ENCODE measurements at regions not wholly inside any gene's neighbourhood (a gene's known extent, or its start where the extent isn't known, plus 50 kb on each side); places are given as distances from the start of the nearest gene placed in this dataset.
"Not testable (repeated sequence)": the region's sequence is repeated elsewhere in the genome, so short reads cannot be mapped to it uniquely, and the experiment has no call there.

DNA sequence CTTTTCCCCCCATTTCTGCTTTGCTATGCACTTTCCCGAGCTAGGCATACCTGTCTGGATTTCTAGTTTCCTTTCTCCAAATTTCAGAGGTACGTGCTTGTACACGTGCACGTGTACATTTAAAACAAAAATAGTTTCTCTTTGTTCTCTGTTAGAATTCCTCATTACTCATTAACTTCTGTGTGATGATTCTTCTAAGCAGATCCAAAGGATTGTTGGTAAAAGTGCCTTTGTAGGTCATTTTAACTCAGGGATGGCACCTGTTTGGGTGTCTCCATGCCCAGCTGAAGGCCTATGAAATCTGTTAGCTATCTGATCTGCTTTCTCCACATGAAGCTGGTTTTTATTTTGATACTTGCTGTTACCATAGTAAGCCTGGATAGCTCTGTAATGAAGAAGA is 264.3 kb downstream of the LPIN1 start:
- Histone ChIP-seq H3K9me3 (no peaks in the 10 kb centered on the region), H3K36me3 (no peaks in the 10 kb centered on the region), H3K27me3 (no peaks in the 10 kb centered on the region), H3K4me1 (no peaks in the 10 kb centered on the region), H3K4me3 (ENCODE audit: low read depth, low read length) (no peak overlapping the region)
- TF ChIP-seq, protein P1, sequence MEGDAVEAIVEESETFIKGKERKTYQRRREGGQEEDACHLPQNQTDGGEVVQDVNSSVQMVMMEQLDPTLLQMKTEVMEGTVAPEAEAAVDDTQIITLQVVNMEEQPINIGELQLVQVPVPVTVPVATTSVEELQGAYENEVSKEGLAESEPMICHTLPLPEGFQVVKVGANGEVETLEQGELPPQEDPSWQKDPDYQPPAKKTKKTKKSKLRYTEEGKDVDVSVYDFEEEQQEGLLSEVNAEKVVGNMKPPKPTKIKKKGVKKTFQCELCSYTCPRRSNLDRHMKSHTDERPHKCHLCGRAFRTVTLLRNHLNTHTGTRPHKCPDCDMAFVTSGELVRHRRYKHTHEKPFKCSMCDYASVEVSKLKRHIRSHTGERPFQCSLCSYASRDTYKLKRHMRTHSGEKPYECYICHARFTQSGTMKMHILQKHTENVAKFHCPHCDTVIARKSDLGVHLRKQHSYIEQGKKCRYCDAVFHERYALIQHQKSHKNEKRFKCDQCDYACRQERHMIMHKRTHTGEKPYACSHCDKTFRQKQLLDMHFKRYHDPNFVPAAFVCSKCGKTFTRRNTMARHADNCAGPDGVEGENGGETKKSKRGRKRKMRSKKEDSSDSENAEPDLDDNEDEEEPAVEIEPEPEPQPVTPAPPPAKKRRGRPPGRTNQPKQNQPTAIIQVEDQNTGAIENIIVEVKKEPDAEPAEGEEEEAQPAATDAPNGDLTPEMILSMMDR (IDR thresholded peaks at IDR 0.05; ENCODE audit: low read depth, low read length): no peak
- DNase-seq: no peak

DNA sequence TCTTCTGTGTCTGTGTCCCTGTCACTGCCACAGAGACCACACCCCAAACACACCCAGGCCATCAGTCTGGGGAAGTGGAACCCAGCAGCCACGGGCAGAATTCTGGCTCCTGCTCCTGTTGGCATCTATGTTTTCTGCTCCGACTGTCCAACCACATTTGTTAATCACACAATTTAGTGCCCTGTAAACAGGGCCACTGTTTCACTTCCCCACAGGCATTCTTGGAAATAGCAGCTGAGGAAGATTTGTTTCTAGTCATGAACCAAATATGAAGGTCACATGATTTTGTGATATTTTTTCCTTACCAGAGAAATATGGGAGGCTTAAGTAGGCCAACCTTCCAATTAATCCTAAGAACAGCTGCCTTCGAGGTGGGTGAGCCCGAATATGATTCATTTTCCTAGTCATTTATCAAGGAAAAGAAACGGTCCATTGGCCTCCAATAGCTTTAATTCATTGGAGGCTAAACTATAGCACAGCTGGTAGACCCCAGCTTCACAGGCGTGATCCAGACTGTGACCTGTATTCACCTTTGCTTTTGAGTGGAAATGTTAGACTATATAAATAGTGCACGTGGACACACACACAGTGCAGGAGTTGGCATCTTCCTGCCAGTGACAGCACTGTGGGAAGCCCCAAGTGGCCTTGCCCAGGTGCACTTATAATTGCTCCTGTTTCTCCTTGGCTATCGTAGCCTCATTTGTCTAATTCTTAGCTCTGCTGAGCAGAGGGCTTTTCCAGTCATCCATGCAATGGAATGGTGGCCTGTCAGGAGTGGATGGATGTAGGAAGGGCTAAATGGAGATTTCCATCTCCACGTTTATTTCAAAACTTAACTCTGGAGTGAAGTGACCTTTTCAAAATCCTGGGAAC is 267.9 kb downstream of the LPIN1 start:
- Histone ChIP-seq H3K4me3 (ENCODE audit: low read depth, low read length) (no peak overlapping the region), H3K9me3 (no peaks in the 10 kb centered on the region), H3K27me3 (no peaks in the 10 kb centered on the region), H3K4me1 (no peaks in the 10 kb centered on the region), H3K36me3 (no peaks in the 10 kb centered on the region)
- no peak for DNase-seq
- TF ChIP-seq, protein P1 (IDR thresholded peaks at IDR 0.05; ENCODE audit: low read depth, low read length): no peak

DNA sequence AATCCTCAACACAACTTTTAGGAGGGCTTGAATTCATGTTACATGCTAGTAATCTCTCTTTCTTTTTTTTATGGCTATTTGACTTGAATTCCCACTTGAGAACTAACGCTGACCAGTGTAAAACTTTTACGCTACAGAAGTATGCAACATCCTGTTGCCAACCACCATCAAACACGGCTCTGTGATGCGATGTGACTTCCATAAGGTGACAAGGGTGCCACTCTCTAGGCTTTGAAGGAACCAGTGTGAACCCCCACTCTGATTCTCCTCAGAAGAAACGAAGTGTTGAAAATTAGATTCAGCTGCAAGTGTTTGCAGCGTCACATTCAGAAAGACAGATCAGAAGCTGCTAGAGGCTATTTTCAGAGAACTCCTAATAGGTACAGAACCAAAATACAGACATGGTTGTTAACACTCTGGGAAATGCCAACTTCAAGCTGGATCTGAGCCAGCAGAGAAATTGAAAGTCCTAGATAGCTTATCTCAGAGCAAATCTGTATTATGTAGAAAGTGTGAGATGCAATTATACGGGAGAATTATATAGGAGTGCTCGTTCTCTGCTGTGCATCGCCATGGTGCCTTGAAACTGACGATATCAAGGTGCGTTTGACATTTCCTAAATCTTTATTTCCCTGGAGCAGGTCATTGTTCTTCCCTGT is 271.2 kb downstream of the LPIN1 start:
- Histone ChIP-seq H3K4me1 (no peaks in the 10 kb centered on the region), H3K27me3 (no peaks in the 10 kb centered on the region; the same call in 1 of the 2 replicates), H3K9me3 (0 out of 2 replicates have a peak, but pooled peaks cover 4% of the 10 kb centered on the region), H3K4me3 (ENCODE audit: low read depth, low read length) (no peak overlapping the region), H3K36me3 (no peaks in the 10 kb centered on the region)
- TF ChIP-seq, protein P1 (IDR thresholded peaks at IDR 0.05; ENCODE audit: low read depth, low read length): no peak
- DNase-seq: no peak

DNA sequence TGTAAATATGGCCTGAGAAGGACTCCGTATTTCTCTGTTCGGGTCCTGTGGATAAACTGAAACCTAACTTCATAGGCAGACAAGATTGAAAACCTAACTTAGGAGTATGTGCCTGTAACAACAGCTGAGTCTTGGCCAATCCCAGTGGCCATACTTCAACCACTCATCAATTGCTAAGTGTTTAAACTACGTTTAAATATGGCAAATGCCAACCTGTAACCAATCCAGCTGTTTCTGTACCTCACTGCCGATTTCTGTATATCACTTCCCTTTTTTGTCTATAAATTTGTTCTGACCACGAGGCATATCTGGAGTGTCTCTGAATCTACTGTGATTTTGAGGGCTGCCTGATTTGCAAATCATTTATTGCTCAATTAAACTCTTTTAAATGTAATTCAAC is 272.3 kb downstream of the LPIN1 start:
- H3K9me3 ChIP-seq: not testable (repeated sequence)

DNA sequence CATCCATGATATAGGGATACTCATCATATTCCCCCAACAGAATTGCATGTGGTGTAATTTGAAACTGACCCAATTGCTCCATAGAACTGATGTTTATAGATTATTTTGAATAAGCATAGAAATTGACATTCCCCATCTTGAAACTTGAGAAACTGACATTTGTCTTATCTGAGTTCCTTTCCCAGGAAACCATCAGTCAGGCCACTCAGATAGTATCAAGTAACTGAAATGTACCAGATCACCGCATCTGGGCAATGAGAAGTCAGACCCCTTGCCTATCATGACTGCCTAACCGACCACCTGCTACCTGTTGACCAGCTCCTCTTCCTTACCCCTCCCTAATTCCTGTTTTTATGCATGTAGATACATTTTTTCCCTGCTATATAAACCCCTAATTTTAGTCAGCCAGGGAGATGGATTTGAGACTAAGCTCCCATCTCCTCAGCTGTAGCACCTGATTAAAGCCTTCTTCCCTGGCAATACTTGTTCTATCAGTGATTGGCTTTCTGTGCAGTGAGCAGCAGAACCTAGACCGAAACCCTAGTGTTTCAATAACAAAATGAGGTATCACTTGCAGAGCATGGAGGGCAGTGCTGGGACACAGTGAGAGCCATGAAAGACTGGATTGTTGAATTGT is 274.5 kb downstream of the LPIN1 start:
- H3K36me3 ChIP-seq: no peaks in the 10 kb centered on the region
- no peaks in the 10 kb centered on the region; the same call in 1 of the 2 replicates for H3K27me3 ChIP-seq
- H3K9me3 ChIP-seq: 0 out of 2 replicates have a peak, but pooled peaks cover 4% of the 10 kb centered on the region
- H3K4me1 ChIP-seq: no peaks in the 10 kb centered on the region
- no peak for DNase-seq
- no peak overlapping the region for H3K4me3 ChIP-seq (ENCODE audit: low read depth, low read length)
- TF ChIP-seq, protein P1 (IDR thresholded peaks at IDR 0.05; ENCODE audit: low read depth, low read length): no peak

More for the DNA sequence above, 272.3 kb downstream of the LPIN1 start:
- H3K36me3 ChIP-seq; DNase-seq; H3K4me1 ChIP-seq; H3K27me3 ChIP-seq; H3K4me3 ChIP-seq (ENCODE audit: low read depth, low read length): not testable (repeated sequence)

DNA sequence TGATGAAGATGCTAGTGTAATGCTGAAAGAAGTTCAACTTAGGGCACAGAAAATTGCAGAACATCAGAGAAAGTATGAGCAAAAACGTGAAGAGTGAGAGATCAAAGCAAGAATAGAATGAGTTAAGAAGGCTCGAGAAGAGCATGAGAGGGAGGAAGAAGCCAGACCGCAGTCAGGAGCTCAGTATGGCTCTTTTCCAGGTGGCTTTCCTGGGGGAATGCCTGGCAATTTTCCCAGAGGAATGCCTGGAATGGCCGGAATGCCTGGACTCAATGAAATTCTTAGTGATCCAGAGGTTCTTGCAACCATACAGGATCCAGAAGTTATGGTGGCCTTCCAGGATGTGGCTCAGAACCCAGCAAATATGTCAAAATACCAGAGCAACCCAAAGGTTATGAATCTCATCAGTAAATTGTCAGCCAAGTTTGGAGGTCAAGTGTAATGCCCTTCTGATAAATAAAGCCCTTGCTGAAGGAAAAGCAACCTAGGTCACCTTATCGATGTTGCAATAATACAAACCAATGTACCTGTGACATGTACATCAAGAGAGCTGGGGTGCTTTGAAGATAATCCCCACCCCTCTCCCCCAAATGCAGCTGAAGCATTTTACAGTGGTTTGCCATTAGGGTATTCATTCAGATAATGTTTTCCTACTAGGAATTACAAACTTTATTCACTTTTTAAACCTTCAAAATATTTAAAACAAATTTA is 277.9 kb downstream of the LPIN1 start:
- H3K36me3 ChIP-seq; H3K27me3 ChIP-seq; H3K9me3 ChIP-seq; DNase-seq; H3K4me3 ChIP-seq (ENCODE audit: low read depth, low read length); H3K4me1 ChIP-seq: not testable (repeated sequence)

Measured in BE2C (cell line).